ENCODE measurements at regions not wholly inside any gene's neighbourhood (a gene's known extent, or its start where the extent isn't known, plus 50 kb on each side); places are given as distances from the start of the nearest gene placed in this dataset.

- DNase-seq: no peak
Measured at GRCh38 chr2:180520921-180521581, 459.4 kb upstream of the UBE2E3 start.

- no peak for DNase-seq
Measured at GRCh38 chr2:180520206-180520605, 460.2 kb upstream of the UBE2E3 start.

- DNase-seq: no peak
Measured at GRCh38 chr2:180519276-180519675, 461.1 kb upstream of the UBE2E3 start.

DNA sequence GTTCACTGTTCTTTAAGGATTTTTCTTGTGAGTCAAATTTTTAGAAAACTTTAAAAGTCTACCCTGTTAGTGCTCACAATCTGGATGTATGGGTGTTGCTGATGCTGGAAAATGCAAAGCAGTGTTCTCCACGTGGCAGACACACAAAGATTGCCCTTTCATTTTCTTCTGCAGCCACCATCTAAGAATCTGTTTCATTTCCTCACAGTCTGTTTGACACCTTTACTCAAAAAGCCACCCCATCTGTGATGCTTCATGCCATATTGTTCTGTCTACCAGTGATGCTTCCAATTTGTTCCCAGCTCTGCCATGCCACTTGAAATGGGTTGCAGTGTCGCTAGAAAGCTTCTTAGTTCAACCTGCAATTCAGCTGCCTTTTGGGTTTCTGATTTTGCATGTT lies 464.2 kb upstream of the UBE2E3 start:
- no peak for DNase-seq

- no peak for DNase-seq
Measured at GRCh38 chr2:180513389-180513788, 467.0 kb upstream of the UBE2E3 start.

DNA sequence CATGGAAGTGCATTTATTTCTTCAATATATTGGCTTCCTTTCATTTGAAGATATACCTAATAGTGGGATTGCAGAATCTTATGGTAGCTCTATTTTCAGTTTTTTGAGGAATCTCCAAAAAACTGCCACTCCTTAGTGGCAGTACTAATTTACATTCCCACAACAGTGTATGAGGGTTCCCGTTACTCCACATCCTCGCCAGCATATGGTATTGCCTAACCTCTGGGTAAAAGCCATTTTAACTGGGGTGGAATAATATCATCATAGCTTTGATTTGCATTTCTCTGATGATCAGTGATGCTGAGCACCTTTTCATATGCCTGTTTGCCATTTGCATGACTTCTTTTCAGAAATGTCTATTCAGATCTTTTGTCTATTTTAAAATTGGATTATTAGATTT lies 471.9 kb upstream of the UBE2E3 start:
- no peak for DNase-seq

- DNase-seq: no peak
Measured at GRCh38 chr2:180507028-180507427, 473.4 kb upstream of the UBE2E3 start.

DNA sequence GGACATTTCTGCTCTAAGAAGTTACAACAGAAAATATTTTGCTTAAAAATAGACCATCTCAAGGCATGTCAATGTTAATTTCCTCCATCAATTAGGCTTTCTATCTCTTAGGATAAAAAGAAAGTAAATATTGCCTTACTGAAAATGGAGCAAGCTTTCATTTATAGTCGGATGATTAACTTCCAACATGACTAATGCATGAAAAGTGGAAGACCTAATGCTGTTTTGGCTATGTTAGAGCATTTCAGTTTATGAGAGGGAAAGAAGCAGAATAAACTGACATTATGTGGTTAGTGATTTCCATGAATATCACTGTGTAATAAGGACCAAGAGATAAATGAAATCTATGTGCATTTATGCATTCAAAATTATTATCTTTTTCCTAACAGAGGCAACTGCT lies 475.2 kb upstream of the UBE2E3 start:
- DNase-seq: no peak

- no peak for DNase-seq
Measured at GRCh38 chr2:180497621-180498152, 482.7 kb upstream of the UBE2E3 start.

GRCh38 chr2:180495606-180496005 lies 484.8 kb upstream of the UBE2E3 start:
- no peak for DNase-seq

DNA sequence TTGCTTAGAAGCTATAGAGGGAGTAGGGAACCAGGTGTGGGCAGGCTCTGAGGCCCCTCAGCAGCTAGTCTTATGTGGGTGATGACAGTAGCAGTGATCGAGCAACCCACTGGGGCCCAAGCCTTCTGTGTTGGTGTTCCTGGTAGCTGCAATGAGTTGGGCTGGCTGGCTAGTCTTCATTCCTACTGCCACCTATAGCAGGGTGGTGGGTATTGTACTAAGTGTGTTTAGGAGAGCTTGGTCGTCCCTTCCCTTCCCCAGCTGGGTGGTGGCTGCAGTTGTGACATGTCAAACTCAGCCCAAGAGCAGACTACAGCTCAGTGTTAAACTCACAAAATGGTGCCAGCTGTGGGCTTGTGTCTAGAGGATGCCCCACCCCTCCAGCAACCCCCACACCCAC lies 486.1 kb upstream of the UBE2E3 start:
- no peak for DNase-seq

DNA sequence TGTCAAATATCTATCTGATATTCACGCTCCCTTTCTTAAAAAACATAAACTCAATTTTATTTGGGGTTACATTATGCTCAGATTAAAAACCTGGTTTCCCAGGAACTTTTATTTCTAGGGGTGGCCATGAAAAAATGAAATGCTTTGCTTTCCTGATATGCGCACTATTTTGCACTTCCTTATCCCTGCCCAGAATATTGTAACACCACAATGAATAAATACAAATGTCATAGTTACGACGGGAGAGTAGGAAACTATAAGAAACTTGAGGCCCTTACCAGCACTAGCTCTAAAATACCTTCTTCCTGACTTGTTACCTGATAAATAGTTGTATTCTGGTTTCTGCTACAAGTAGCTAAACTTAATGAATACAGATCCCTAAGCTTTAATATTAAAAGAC lies 475.6 kb upstream of the CWC22 start:
- no peak for DNase-seq

GRCh38 chr2:180481998-180482397 lies 474.9 kb upstream of the CWC22 start:
- no peak for DNase-seq

DNA sequence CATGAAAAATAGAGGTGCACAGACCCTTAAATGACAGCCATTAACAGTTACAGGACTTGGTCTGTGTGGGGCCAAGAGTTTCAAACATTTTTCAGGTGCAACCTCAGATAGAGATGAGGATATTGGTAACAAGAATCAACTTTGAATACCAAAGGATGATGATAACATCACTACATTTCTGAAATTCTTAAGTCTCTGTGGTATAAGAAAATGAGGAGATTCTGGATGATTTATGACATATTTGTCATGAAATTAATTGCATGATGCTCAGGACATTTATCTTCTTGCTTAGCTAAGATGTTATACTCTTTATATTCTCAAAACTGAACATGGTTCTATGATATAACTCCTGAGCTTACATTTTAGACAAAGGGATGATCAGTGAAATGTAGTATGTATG lies 471.8 kb upstream of the CWC22 start:
- no peak for DNase-seq

DNA sequence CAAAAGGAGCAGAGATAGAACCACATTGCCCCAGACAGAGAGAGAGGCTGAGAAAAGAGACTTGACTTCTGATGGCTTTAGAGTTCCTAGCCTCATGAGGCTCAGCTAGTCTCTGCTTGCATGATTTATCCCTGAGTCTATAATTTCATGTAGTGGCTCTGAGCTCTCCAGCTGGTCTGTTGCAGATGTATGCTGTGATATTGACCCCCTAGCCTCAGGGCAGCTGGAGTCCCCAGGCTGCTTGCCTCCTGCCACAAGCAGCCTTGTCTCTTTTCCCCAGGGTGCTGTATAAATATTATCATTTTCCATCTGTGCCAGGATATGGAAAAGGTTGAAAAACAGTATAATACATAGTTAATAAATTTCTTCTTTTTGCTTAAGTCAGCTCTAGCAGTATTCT lies 467.6 kb upstream of the CWC22 start:
- no peak for DNase-seq

DNA sequence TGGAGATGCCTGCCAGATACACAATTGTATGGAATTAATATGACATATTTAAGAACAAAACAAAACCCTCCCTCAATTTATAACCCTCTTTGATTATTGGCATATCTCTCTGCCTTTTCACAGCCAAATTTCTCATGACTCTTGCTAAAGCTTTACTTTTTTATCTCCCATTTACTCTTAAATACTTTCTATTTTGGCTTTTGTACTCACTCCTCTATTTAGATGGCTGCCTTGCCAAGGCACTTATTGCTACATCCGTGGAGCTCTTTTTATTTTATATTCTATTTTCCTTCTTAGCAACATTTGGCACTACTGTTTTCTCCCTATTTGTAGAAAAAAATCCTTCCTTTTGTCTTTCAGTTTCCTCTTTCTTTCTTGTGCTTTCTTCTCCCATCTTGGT lies 466.4 kb upstream of the CWC22 start:
- no peak for DNase-seq

- DNase-seq: no peak
Measured at GRCh38 chr2:180472133-180472532, 465.0 kb upstream of the CWC22 start.

GRCh38 chr2:180463608-180464007 lies 456.5 kb upstream of the CWC22 start:
- no peak for DNase-seq

DNA sequence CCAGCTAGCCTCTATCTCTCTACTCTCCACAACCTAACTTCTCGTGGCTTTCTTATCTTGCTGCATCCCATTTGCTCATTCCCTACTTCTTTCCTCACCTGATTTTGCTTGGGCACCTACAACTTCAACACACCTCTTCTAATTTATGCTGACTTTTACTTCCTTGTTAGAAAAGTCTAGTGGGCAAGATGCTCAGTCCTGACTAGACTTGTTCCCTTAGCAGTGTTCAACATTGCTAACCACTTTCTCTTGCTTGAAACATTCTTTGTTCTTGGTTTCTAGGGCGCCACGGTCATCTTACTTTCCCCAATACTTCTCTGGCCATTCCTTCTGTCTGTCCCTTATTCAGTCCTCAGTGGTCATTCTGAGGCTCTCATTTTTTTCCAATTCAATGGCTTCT lies 454.7 kb upstream of the CWC22 start:
- no peak for DNase-seq

DNA sequence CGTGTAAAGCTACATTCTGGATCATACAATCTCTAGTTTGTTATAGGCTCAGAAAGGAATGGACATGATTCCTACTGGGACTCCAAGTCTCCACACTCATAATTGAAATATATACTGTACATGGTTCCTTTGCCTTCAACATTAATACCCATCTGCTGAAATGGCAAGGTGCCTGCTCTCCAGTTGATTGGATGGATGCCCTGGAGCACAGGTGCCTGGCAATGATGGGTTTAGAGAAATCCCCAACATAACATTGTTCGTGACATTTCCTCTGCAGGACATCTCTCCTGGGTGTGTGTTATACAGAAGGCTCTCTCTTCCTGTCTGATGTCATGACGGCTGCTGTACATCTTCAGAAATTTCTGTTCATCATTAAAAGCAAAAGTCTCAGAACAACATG lies 449.7 kb upstream of the CWC22 start:
- no peak for DNase-seq

GRCh38 chr2:180450841-180451240 lies 443.7 kb upstream of the CWC22 start:
- DNase-seq: no peak

GRCh38 chr2:180449171-180449915 lies 442.2 kb upstream of the CWC22 start:
- DNase-seq: no peak

DNA sequence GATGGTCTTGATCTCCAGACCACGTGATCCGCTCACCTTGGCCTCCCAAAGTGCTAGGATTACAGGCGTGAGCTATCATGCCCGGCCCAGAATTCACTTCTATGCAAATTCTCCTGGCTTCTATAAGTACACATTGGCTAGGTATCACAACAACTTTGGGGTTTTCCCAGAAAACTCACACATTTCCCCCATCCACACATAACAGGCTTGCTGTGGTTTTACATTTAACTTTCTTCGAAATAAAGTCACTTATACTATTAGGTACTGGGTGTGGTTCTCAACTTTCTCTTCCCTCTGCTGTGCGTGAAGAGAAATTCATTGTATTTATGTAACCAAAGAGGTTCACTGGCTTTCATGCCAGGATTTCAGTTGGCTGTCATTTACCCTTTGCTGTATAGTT lies 439.4 kb upstream of the CWC22 start:
- DNase-seq: no peak

GRCh38 chr2:180443888-180444287 lies 436.8 kb upstream of the CWC22 start:
- DNase-seq: no peak

Data from T1000 (cell line).